Endothelial cell of umbilical vein (primary cell): ENCODE measurements at regions not wholly inside any gene's neighbourhood (a gene's known extent, or its start where the extent isn't known, plus 50 kb on each side); places are given as distances from the start of the nearest gene placed in this dataset.

Experiments used
- BruUV-seq: library from RNA; stranded (reverse); fragments of 400-500 nt; replicated peaks from 2 replicates; lab custom pipeline; 2021; lab: Mats Ljungman, UMichigan
- CTCF ChIA-PET: fragments of 300-600, 350-600 bp; sonication (Branson Sonifier 250); formaldehyde crosslinking; loops from one replicate; lab custom pipeline; 2021; ENCODE audit warnings: antibody characterized with exemption, inconsistent platforms; lab: Charles Lee
- POLR2A ChIA-PET: fragments of 300-600, 350-600 bp; sonication (Branson Sonifier 250); formaldehyde crosslinking; loops from one replicate; lab custom pipeline; 2021; ENCODE audit warnings: antibody characterized with exemption, inconsistent platforms; lab: Charles Lee
- DNase-seq: peaks from one replicate; pipeline ENCODE4 v3.0.0-alpha.2; 2011; ENCODE audit warnings: low read depth, low spot score
- FAIRE-seq: peaks from 2 replicates; lab custom pipeline; 2011; peaks lifted over from hg19 to GRCh38; lab: Jason Lieb, UNC
- H2AFZ ChIP-seq: 2 replicates; pipeline ENCODE4 v1.6.0; 2012; ENCODE audit warnings: low read depth, low read length, control low read depth, inconsistent platforms
- H3K27ac ChIP-seq: 2 replicates; pipeline ENCODE4 v1.5.1; 2011; ENCODE audit warnings: low read depth, mild to moderate bottlenecking, control low read depth, low read length, moderate library complexity; ENCODE audit not compliant: insufficient read depth
- H3K27me3 ChIP-seq, 2 experiments: 2 replicates each; pipeline versions ENCODE4 v1.6.0 to v1.6.1; 2011; ENCODE audit warnings: low read length in 2 of 2, mixed read lengths in 1 of 2; ENCODE audit not compliant: control insufficient read depth in 2 of 2, insufficient read depth in 2 of 2
- H3K36me3 ChIP-seq, 2 experiments: 2 replicates in 1 of 2; 3 replicates in 1 of 2; pipeline ENCODE4 v1.5.1; 2011; ENCODE audit warnings: low read length in 2 of 2, mild to moderate bottlenecking in 1 of 2, moderate library complexity in 1 of 2; ENCODE audit not compliant: control insufficient read depth in 2 of 2, insufficient read depth in 2 of 2; ENCODE audit errors: extremely low read depth in 1 of 2
- H3K4me1 ChIP-seq: 3 replicates; pipeline ENCODE4 v1.5.1; 2011; ENCODE audit warnings: mild to moderate bottlenecking, low read length; ENCODE audit not compliant: control insufficient read depth, insufficient read depth; ENCODE audit errors: extremely low read depth
- H3K4me2 ChIP-seq: 2 replicates; pipeline ENCODE4 v1.6.1; 2011; ENCODE audit warnings: low read length, control low read depth, mixed read lengths; ENCODE audit not compliant: insufficient read depth
- H3K4me3 ChIP-seq, 3 experiments: fragments of 200-600 bp in 1 of 3; sonication (generic), shearing (Covaris generic) in 1 of 3; replicated peaks in 1 of 3; 2 replicates each; pipeline ENCODE4 v1.5.1; 2011 to 2016; ENCODE audit warnings: control low read depth in 3 of 3, low read length in 3 of 3, mild to moderate bottlenecking in 2 of 3, inconsistent platforms in 1 of 3, low read depth in 1 of 3, moderate library complexity in 1 of 3; ENCODE audit not compliant: insufficient read depth in 1 of 3
- H3K79me2 ChIP-seq: 2 replicates; pipeline ENCODE4 v1.6.0; 2012; ENCODE audit warnings: low read length, inconsistent platforms; ENCODE audit not compliant: control insufficient read depth, insufficient read depth
- H3K9ac ChIP-seq: replicated peaks from 2 replicates; pipeline ENCODE3; 2011; ENCODE audit warnings: low read length, control low read depth; ENCODE audit not compliant: insufficient read depth; ENCODE audit errors: extremely low read depth
- H3K9me1 ChIP-seq: replicated peaks from 3 replicates; pipeline ENCODE4 v1.6.0; 2011; ENCODE audit warnings: mild to moderate bottlenecking, low read length; ENCODE audit not compliant: control insufficient read depth, insufficient read depth; ENCODE audit errors: extremely low read depth
- H3K9me3 ChIP-seq: replicated peaks from 2 replicates; pipeline ENCODE4 v1.5.1; 2012; ENCODE audit warnings: low read length, inconsistent platforms; ENCODE audit not compliant: control insufficient read depth, insufficient read depth
- H4K20me1 ChIP-seq: replicated peaks from 2 replicates; pipeline ENCODE3; 2011; ENCODE audit warnings: mild to moderate bottlenecking, low read length; ENCODE audit not compliant: control insufficient read depth, insufficient read depth; ENCODE audit errors: extremely low read depth
- EZH2 ChIP-seq: IDR thresholded peaks from 2 replicates; pipeline ENCODE4 v1.6.1; 2012; ENCODE audit warnings: borderline replicate concordance, low read depth, mild to moderate bottlenecking, moderate library complexity, low read length, inconsistent platforms; ENCODE audit not compliant: severe bottlenecking
- FOS ChIP-seq: IDR thresholded peaks from 2 replicates; pipeline ENCODE4 v1.6.1; 2011; ENCODE audit warnings: mild to moderate bottlenecking, low read length, moderate library complexity, borderline replicate concordance; ENCODE audit not compliant: insufficient read depth
- GATA2 ChIP-seq: IDR thresholded peaks from 2 replicates; pipeline ENCODE4 v1.7.0; 2011; ENCODE audit warnings: low read depth, mild to moderate bottlenecking, moderate library complexity, mixed read lengths, low read length; ENCODE audit not compliant: insufficient read length, insufficient read depth
- JUN ChIP-seq: IDR thresholded peaks from 2 replicates; pipeline ENCODE4 v1.6.1; 2011; ENCODE audit warnings: borderline replicate concordance, low read depth; ENCODE audit not compliant: insufficient read length, insufficient read depth
- MAX ChIP-seq: IDR thresholded peaks from 2 replicates; pipeline ENCODE4 v1.6.1; 2011; ENCODE audit not compliant: insufficient read depth, insufficient read length
- MYC ChIP-seq: IDR thresholded peaks from one replicate; pipeline ENCODE4 v1.6.1; 2011; ENCODE audit warnings: mild to moderate bottlenecking, low read depth, low read length
- POLR2AphosphoS5 ChIP-seq: IDR thresholded peaks from 2 replicates; pipeline ENCODE4 v1.6.1; 2012; ENCODE audit warnings: low read depth, mild to moderate bottlenecking, control low read depth, low read length, moderate library complexity; ENCODE audit not compliant: insufficient read depth
- dilution Hi-C: fragments of 300-500 bp; cut with MboI; formaldehyde crosslinking; loops from one replicate; pipeline ENCODE4 v1.15.0; 2019; ENCODE audit warnings: low sequenced_read_pairs; ENCODE audit not compliant: extremely low pct_ligation_motif_present
- intact Hi-C: fragments of 100-400 bp; cut with micrococcal nuclease; formaldehyde crosslinking; loops from one replicate; pipeline ENCODE4 v1.10.0; 2022
- TF ChIP-seq, protein P1 (sequence below), 2 donors: IDR thresholded peaks; 1 replicate in 1 of 2; 2 replicates in 1 of 2; pipeline ENCODE4 v1.5.1; 2011; ENCODE audit warnings: low read length in 2 of 2, mild to moderate bottlenecking in 2 of 2, moderate library complexity in 2 of 2, control low read depth in 1 of 2, inconsistent platforms in 1 of 2, low read depth in 1 of 2; ENCODE audit not compliant: insufficient read depth in 1 of 2; ENCODE audit errors: extremely low read depth in 1 of 2

DNA sequence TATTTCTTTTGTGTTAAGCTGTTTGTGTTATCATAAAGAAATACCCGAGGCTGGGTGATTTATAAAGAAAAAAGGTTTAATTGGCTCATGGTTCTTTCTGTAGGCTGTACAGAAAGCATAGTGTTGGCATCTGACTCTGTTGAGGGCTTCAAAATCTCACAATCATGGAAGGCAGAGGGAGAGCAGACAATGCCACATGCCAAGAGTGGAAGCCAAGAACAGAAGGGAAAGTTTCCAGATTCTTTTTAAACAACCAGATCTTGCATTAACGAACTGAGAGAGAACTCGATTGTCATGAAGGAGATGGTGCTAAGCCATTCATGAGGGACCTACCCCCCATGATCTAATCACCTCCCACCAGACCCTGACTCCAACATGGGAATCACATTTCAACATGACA, 290.1 kb downstream of the BMP2 start:
- dilution Hi-C loops = no loop called here
- no peaks in the 10 kb centered on the region for H3K36me3 ChIP-seq
- no peaks in the 10 kb centered on the region for H3K4me1 ChIP-seq
- H2AFZ ChIP-seq = no peak overlapping the region
- no peaks in the 10 kb centered on the region for H3K9me1 ChIP-seq
- H3K27ac ChIP-seq = no peak overlapping the region
- DNase-seq (no peak), FAIRE-seq (no peak)
- H3K9me3 ChIP-seq = no peaks in the 10 kb centered on the region
- no peaks in the 10 kb centered on the region for H3K79me2 ChIP-seq
- ChIA-PET POLR2A (no interaction called here), CTCF (no interaction called here)
- H4K20me1 ChIP-seq = no peaks in the 10 kb centered on the region
- no TSS peak for BruUV-seq
- no peak overlapping the region for H3K4me3 ChIP-seq
- no peak for TF ChIP-seq MYC
- TF ChIP-seq POLR2AphosphoS5 = no peak
- TF ChIP-seq JUN = no peak
- TF ChIP-seq EZH2 = no peak
- TF ChIP-seq MAX = no peak
- TF ChIP-seq GATA2 = no peak
- TF ChIP-seq, protein P1, sequence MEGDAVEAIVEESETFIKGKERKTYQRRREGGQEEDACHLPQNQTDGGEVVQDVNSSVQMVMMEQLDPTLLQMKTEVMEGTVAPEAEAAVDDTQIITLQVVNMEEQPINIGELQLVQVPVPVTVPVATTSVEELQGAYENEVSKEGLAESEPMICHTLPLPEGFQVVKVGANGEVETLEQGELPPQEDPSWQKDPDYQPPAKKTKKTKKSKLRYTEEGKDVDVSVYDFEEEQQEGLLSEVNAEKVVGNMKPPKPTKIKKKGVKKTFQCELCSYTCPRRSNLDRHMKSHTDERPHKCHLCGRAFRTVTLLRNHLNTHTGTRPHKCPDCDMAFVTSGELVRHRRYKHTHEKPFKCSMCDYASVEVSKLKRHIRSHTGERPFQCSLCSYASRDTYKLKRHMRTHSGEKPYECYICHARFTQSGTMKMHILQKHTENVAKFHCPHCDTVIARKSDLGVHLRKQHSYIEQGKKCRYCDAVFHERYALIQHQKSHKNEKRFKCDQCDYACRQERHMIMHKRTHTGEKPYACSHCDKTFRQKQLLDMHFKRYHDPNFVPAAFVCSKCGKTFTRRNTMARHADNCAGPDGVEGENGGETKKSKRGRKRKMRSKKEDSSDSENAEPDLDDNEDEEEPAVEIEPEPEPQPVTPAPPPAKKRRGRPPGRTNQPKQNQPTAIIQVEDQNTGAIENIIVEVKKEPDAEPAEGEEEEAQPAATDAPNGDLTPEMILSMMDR (IDR thresholded peaks at IDR 0.05; ENCODE audit: extremely low read depth in 1 of 2, insufficient read depth in 1 of 2, low read depth in 1 of 2, low read length in 2 of 2) = no peak
- no peak for TF ChIP-seq FOS
- no peak overlapping the region for H3K9ac ChIP-seq
- no peak overlapping the region for H3K4me2 ChIP-seq
- intact Hi-C loops = no loop called here
- H3K27me3 ChIP-seq = peaks cover 0 to 5% of the 10 kb centered on the region in 2 experiments
